HG03135 (cell line): ENCODE measurements at regions not wholly inside any gene's neighbourhood (a gene's known extent, or its start where the extent isn't known, plus 50 kb on each side); places are given as distances from the start of the nearest gene placed in this dataset.

Experiments used
- ATAC-seq: cut with Tn5 transposase; IDR thresholded peaks from one replicate; pipeline ENCODE4 v1.9.1; 2021; ENCODE audit warnings: mild to moderate bottlenecking, moderate library complexity; ENCODE audit not compliant: unreplicated experiment

DNA sequence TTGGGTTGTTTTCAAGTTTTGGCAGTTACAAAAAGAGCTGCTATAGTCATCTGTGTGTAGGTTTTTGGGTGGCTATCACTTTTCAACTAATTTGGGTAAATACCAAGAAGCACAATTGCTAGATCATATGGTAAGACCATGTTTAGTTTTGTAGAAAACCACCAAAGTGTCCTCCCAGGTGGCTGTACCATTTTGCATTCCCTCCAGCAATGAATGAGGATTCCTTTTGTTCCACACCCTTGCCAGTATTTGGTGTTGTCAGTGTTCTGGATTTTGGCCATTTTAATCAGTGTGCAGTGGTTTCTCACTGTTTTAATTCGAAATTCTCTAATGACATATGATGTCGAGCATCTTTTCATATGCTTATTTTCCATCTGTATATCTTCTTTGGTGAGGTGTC is 457.5 kb upstream of the ARID1B start:
- ATAC-seq, result no peak

DNA sequence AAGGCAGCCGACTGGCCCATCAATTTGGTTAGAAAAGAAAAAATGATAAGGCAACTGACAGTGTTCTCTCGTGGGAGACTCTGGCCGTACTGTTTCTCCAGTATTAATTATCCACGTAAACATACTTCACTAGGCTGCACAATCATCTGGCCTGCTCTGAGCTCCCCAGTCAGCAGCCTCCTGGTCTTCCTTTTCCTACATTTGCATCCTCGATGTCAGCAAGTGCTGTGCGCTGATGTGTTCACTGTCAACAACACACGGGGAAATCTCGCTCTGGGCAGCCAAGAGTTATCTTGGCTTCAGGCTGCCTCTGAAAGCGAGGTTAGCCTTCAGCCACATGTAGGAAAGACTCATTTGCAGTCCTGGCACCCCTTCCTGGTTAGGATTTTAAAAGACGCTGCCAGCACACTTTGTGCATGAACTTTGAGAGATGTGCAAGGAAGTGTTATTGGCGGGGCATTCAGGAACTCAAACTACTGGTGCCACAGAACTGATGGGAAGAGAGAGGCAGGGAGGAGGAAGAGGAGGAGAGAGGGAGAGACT is 460.5 kb upstream of the ARID1B start:
- ATAC-seq, result no peak

DNA sequence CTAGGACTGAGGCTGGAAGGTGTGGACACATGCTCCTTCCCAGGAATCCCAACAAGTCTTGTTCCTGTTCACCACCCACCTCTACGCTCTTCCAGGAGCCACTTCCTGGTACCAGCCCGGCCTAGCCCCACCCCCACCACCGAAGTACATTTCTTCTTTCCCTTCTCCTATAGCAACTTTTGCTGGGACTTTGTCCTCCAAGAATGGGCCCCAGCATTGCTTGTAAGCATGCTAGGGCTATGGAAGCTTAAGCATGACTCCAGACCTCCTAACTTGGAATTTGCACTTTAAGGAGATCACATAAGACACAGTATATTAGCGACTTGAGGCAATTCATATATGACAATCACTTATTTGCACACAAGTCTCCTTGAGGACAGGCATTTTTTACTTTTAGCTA is 462.0 kb upstream of the ARID1B start:
- ATAC-seq, result no peak

DNA sequence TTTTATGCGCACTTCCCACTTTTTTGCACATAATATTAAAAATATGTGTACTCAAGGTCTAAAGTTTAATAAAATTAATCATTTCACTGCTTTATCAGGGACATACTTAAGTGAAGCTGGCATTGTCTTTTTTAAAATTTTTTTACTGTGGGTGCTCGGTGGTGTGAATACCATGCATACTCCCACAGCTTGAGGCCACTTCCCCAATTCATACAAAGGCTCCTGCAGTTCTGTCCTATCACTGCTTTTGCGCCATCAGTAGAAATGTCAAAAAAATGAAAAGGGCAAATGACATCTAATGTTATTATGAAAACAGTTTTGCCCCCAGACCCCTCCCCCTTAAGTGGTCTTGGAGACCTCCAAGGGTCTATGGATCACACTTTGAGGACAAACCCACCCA is 464.1 kb upstream of the ARID1B start:
- no peak for ATAC-seq

DNA sequence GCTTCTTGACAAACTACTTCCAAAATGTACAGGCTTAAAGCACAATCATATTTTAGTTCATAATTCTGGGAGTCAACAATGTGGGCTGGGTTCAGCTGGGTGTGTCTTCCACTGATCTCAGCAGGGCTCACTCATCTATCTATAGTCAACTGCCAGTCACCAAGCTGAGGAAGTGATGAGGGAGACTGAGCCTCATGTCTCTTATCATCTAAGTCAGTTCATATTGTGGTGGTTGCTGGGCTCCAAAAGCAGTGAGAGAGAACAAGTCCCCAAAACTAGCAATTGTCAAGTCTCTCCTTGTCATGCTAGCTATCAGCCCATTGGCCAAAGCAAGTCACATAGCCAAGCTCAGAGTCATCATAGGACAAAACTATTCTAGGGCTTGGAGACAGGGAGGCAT is 465.9 kb upstream of the ARID1B start:
- ATAC-seq, result no peak

DNA sequence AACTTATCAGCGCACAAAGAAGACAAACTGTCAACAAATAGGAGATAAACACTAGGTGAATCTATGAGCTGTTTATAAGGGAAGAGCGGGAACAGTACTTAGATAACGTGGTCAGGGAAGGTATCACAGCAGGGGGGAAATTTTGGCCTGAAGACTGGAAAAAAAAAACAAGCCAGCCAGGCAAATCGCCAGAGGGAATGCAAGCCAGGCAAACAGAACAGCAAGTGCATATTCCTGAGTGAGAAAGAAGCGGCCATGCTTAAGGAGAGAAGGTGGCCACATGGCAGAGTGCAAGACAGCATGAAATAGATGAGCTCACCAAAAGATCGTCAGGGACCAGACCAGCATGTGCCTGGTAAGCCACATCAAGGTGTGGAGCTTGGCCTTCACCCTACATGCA is 466.5 kb upstream of the ARID1B start:
- no peak for ATAC-seq

DNA sequence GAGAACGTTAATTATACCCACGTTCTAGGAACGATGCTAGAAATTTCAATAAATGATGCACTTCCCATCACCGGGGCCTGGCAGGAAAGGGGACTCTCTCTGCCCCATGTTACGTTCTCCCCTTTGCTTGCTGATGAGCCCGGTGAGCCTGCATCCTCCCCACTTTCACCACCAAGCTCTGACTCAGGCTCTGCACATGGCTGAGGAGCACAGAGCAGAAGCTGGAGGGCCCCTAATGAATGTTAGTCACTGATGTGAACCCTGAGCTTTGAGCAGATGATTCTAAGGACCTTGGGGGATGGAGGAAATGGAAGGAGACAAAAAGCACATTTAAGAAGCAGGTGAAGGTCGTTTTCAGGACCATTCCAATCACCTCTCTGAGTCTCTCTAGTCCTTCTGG is 468.2 kb upstream of the ARID1B start:
- no peak for ATAC-seq

DNA sequence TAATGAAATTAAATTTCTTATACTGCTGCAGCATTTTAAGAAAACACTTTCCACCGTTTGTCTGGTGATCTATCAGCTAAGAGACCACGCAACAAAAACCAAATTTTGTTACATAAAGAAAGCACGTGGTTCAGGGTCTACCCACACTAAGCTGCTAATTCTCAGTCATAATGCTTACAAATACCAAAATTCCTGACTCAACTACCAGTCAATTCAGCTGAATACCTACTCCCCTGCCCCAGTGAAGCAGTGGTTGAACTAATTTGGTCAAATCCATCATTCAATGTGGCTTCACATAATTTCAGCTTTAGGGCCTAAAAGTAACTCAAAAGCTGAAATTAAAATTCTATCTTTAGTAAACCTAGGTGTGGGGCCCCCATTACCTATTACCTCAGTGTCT is 468.6 kb upstream of the ARID1B start:
- ATAC-seq, result no peak

DNA sequence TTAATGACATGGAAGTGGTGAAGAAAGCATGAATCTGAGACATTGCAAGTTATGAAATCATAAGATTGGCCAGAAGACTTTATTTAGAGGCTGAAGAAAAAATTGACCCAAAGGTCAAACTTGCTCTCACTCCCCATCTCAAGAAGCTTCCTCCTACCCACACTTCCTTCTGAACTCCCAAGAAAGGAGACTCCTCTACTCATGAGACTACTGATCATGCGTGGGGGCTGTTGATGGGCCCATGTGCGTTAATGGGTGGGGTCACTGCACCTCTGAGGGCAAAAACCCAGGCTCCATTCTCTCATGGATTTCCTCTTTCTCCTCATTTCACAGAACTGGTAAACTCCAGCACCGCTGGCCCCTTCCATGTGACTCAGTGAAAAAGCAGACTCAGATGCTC is 470.6 kb upstream of the ARID1B start:
- ATAC-seq, result no peak

DNA sequence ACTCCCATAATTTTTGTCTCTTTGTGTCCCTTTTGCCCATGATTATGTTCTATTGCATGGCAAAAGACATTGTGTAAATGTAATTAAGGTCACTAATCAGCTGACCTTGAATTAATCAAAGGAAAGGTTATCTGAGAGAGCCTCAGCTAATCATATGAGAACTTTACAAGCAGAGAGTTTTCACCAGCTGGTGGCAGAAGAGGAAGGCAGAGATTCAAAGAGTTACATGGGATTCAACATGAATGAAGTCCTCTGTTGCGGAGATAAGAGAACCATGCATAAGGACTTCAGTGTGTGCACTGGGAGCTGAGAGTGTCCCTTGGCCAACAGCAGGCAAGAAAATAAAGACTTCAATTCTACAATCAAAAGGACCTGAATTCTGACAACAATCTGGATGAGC is 494.1 kb upstream of the ARID1B start:
- no peak for ATAC-seq

DNA sequence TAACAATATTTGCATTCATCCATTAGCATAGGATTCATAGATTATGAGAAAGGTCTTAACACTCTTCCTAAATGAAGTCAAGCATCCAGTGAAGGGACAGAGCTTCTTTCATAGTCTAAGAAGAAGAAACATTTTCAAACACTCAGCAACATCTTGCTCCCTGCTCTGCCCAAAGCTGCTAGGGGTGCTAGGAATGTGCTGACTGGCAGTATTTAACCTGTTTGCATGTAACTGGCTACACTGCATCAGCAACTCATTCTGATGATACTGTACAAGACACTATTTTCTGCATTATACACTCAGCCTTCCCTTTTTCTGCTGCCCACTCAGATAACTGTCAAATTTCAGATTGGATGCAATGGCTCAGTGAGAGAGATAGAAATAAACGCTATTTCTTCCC is 495.1 kb upstream of the ARID1B start:
- no peak for ATAC-seq

DNA sequence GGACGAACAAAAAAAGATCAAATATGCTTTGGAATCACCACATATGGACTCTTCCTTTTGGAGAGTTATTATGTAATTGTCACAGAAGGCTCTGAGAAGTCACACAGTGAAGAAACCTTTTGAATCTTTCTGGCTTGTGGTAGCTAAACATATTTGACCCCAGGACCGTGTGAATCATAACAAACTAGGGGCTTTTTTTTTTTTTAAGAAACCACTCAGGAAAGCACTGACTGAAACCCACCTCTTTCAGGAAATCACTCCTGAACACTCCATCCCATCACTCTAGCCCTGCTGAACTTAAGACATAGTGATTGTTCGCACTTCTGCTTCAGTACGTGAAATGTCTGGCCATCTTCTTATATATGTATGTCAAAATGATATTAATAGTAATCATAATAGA is 495.9 kb upstream of the ARID1B start:
- no peak for ATAC-seq

DNA sequence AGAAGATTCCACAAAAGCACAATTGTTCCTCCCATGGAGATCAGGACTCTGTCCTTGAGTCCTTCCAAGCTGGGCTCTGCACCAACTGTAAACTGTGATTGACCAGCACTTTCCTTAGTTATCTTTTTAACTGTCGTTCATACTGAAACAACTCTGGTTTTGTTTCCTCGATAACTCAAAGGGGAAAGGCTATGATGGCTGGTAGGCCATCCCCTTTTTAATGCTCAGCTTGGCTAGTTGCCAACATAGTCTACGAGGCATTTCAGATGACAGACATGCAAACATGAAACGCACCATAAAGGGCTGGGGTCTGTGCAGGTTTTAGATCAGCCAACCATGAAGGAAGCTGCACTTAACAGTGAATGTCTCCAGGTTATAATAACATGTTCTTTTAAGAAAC is 497.1 kb upstream of the ARID1B start:
- ATAC-seq, result peak; percentile 55

DNA sequence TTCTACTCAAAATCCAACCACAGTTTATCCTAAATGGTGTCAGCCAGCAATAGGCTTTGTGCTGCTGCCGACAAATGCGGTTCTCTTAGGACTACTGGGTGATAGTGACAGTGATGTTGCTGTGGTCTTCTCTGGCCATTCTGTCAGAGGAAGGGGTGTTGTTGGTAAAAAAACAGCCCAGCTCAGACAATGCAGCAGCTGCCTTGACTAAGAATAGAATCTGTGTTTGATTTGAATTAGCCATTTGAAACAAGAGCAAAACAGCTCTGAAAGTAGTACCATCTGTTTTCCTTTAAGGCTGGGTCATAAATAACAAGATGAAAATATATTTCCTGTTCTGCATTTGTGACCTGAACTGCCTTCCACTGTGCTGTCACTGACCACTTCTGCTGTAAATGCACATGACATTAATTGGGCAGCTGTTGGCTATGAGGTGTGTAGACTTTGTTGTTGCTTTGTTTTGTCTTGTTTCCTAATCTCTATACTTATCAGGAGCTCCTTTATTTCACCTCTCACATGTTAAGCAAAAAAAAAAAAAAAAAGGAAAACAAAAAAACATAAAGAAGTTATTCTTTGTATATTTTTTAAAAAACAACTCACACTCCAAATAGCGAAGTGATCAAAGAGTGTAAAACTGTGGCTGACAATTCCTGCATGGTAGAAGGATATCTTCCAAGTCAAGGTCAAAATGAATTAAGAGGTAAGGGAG is 497.8 kb upstream of the ARID1B start:
- peak; percentile 65 for ATAC-seq

DNA sequence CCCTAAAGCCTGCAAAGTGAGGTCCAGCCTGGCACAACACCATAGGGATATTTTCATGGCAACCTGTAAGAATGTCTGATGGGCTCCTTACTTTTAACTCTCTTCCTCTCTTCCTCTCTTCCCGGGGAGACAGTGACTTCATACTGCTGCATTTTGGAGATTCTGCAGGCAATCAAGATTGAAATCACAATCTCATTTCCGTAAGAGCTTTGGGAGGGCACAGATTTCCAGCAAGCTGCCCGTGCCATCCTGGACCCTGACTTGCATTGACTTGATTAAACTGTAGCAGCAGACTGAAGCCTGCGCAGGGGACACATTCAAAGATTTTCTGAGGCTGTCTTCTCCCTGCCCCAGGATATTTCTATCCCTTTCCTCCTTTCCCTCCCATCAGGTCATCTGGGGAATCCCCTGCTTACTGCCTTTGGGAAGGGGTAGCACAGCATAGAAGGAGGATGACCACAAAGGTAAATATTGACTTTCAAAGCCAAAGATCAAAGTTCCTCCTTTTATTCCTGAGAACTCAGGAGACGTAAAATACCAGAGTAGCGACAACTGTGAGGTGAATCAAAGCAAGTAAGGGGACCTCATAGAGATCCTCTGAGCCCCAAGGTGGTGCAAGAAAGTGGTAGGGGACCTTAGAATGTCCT is 504.0 kb upstream of the ARID1B start:
- no peak for ATAC-seq

DNA sequence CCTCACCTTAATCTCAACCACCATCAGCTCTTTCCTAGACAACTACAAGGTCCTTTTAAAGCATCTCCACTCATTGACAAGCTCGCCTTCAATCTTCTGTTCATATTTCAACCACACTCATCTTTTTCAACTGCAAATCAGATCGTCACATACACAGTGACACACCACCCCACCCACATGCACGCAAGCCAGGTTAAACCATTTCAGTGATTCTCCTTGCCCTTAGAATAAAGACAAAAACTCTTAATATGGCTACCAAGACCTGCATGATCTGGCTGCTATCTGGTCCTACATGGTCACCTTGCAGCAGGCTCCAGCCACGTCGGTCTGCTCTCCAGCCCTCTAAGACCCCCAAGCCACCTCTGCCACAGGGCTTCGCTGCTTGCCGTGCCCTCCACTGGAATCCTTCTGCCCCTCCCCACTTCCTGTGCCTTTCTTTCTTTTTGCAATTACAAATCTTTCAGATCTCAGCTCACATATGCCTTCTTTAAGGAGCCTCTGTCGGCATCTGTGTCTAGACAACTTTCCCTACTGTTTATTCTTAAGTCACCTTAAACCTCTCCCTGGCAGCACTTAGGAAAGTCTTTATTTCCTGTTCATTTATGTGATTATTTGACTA is 507.3 kb upstream of the ARID1B start:
- no peak for ATAC-seq

DNA sequence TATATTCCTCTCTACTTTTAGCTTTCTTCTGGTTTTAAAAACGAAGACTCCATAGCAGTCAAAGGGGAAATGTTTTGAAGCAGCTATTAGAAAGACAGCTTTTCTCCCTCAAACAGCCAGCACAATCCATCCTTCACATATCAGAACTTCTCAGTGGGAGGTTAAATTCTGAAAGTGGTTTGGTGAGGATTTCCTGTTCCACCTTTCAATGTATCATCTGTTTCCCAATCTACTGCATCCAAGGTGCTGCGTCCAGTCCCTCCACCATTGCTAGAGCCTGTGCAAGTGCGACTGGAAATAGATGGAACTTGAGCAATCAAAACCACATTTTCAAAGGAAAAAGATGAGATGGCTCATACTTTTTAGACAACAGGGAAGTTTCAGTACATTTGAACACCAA is 508.3 kb upstream of the ARID1B start:
- no peak for ATAC-seq

DNA sequence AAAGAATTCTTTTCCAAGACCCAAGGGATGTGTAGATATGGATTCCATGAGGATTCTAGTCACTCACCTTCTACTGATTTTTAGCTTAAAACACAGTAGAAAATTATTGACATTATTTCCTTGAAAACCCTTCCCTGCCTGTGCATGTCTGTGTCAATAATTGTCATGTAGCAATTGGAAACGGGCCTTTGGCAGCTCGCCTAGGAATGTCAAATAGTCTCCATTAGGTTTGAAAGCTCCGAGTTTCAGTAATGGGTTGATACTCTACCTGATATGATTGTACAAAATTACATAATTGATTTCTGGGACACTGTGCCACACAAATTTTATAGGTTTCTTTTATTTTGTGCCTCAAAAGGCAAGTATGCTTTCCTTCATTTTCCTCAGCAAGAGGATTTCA is 515.2 kb upstream of the ARID1B start:
- no peak for ATAC-seq

DNA sequence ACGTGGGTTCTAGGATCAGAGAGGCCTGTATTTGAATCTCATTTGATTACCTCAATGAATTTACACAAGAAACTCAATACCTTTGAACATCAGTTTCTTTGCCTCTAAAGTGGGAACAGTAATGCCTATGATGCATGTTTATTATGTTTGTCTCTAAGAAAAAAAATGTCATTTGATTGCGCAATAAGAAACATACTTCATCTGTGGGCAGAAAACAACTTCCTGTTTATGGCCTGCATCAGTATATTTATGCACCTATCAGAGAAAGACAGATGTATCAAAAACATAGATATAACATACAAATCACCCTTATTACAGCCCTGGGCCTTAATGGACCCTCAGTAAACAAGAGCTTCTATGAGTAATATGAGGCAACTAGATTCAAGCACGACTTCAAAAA is 516.4 kb upstream of the ARID1B start:
- ATAC-seq, result no peak

DNA sequence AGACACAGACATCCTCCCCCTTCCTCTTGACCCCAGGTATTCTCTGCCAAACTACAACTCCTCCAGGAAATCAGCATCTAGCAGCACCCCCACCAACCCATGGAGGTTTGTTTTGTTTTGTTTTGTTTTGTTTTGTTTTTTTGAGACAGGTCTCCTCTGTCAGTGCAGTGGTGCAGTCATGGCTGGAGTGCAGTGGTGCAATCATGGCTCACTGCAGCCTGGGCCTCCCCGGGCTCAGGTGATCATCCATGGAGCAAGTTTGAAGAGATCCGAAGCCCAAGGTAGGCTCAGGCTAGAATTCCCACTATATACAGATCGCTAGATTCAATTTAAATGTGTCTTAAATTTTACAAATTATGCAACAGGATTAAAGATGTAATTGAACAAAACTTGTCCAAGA is 518.2 kb upstream of the ARID1B start:
- ATAC-seq, result no peak

DNA sequence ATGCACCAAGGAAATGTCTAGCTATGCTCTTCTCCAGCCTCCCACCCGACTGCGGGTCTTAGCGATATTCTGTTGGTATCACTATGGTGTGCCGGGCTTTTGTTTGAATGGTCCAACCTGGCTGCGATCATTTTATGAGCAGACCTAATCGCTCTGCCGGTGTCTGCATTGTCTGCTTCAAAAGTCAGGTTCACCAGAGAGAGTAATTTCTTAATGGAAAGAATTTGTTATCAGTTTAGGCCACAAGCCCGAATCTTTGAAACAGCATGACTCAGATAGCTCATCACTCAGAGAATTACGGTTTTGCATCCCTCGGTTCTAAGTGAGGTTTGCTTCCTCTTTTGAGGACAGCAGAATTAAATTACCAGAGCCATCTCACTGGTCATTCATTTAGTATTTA is 521.0 kb upstream of the ARID1B start:
- no peak for ATAC-seq

DNA sequence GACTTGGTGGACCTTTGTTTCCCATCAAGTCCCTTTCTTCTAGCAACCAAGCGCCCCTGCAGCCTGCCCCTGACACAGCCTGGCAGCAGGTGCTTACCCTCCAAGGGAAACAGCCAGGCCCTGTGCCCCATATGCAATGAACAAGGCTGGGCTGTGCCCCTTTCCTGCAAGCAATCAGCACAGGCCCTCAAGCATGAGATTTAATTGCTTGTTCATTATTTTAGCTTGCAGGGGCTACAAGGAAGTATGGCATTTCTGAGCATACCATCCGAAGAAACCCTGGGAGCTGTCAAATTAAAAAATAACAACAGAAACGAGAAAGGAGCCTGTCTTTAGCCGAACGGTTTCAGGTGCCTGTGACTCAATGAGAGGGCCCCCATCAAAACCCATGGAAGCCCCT is 522.9 kb upstream of the ARID1B start:
- no peak for ATAC-seq
